GM18499 (cell line): ENCODE measurements at regions not wholly inside any gene's neighbourhood (a gene's known extent, or its start where the extent isn't known, plus 50 kb on each side); places are given as distances from the start of the nearest gene placed in this dataset.

Experiments
- ATAC-seq: cut with Tn5 transposase; IDR thresholded peaks from one replicate; pipeline ENCODE4 v1.9.1; 2021; ENCODE audit warnings: moderate number of reproducible peaks; ENCODE audit not compliant: insufficient read depth, unreplicated experiment

- ATAC-seq = no peak
Measured at GRCh38 chr3:148588291-148588690, 109.4 kb upstream of the AGTR1 start.

- ATAC-seq = no peak
Measured at GRCh38 chr3:148591525-148591924, 106.2 kb upstream of the AGTR1 start.

- no peak for ATAC-seq
Measured at GRCh38 chr3:148598619-148599018, 99.1 kb upstream of the AGTR1 start.

- ATAC-seq = no peak
Measured at GRCh38 chr3:148599481-148599880, 98.2 kb upstream of the AGTR1 start.

GRCh38 chr3:148600440-148600839 lies 97.3 kb upstream of the AGTR1 start:
- ATAC-seq = no peak

- no peak for ATAC-seq
Measured at GRCh38 chr3:148600902-148601765, 96.6 kb upstream of the AGTR1 start.

- no peak for ATAC-seq
Measured at GRCh38 chr3:148601766-148602685, 95.7 kb upstream of the AGTR1 start.

GRCh38 chr3:148604270-148605085 lies 93.2 kb upstream of the AGTR1 start:
- no peak for ATAC-seq

GRCh38 chr3:148605521-148605920 lies 92.2 kb upstream of the AGTR1 start:
- ATAC-seq = no peak

- ATAC-seq = no peak
Measured at GRCh38 chr3:148606979-148607378, 90.7 kb upstream of the AGTR1 start.

GRCh38 chr3:148607491-148607890 lies 90.2 kb upstream of the AGTR1 start:
- no peak for ATAC-seq

- ATAC-seq = no peak
Measured at GRCh38 chr3:148612278-148612677, 85.4 kb upstream of the AGTR1 start.

- no peak for ATAC-seq
Measured at GRCh38 chr3:148615382-148615781, 82.3 kb upstream of the AGTR1 start.

GRCh38 chr3:148625095-148625736 lies 72.5 kb upstream of the AGTR1 start:
- no peak for ATAC-seq

- no peak for ATAC-seq
Measured at GRCh38 chr3:148625991-148626390, 71.7 kb upstream of the AGTR1 start.

- no peak for ATAC-seq
Measured at GRCh38 chr3:148629006-148629405, 68.7 kb upstream of the AGTR1 start.

- ATAC-seq = no peak
Measured at GRCh38 chr3:148631124-148631903, 66.4 kb upstream of the AGTR1 start.

GRCh38 chr3:148641722-148642121 lies 56.0 kb upstream of the AGTR1 start:
- ATAC-seq = no peak

- no peak for ATAC-seq
Measured at GRCh38 chr3:148642214-148642613, 55.5 kb upstream of the AGTR1 start.
